Pancreas (tissue), 10 donors: ENCODE measurements at regions not wholly inside any gene's neighbourhood (a gene's known extent, or its start where the extent isn't known, plus 50 kb on each side); places are given as distances from the start of the nearest gene placed in this dataset.

Source experiments
- ATAC-seq, 4 donors: fragments of 200-7000 bp; cut with Tn5 transposase; one replicate each; pipeline versions ENCODE4 v1.8.0 to v1.9.1; 2020; ENCODE audit warnings: mild to moderate bottlenecking in 4 of 4, moderate library complexity in 4 of 4
- DNase-seq, 6 donors: peaks; one replicate each; pipeline ENCODE4 v3.0.0-alpha.2; 2020
- FAIRE-seq: peaks from 2 replicates; lab custom pipeline; 2012; peaks lifted over from hg19 to GRCh38; lab: Jason Lieb, UNC
- H3K27ac ChIP-seq, 4 donors: fragments of 200-600 bp; sonication (generic); 1 replicate in 3 of 4; 2 replicates in 1 of 4; pipeline versions ENCODE4 v1.5.0 to v1.8.0; 2020
- H3K27me3 ChIP-seq, 4 donors: fragments of 200-600 bp; one replicate each; pipeline ENCODE4 v1.8.0; 2021
- H3K36me3 ChIP-seq, 3 donors: fragments of 200-600 bp; sonication (generic) in 1 of 3; one replicate each; pipeline versions ENCODE4 v1.5.0 to v1.8.0; 2020 to 2021
- H3K4me1 ChIP-seq, 3 donors: fragments of 200-600 bp; one replicate each; pipeline ENCODE4 v1.8.0; 2021
- H3K4me3 ChIP-seq, 4 donors: fragments of 200-600 bp; sonication (generic) in 2 of 4; one replicate each; pipeline versions ENCODE4 v1.5.0 to v1.8.0; 2020 to 2021
- H3K9me3 ChIP-seq, 4 donors: fragments of 200-600 bp; one replicate each; pipeline ENCODE4 v1.8.0; 2021
- WGBS, 2 donors: extraction: QIAGEN DNeasy Blood & Tissue Kit; methylation state at CpG; one replicate each; pipeline ENCODE4 v1.1.7; 2013; 5-methylcytosine and 5-hydroxymethylcytosine counted together
- intact Hi-C, 3 donors: fragments of 100-400 bp; cut with DNase I; formaldehyde crosslinking; loops; one replicate each; pipeline versions ENCODE4 v1.11.1 to v1.14.2; 2022
- TF ChIP-seq, protein P1 (sequence below), 4 donors: fragments of 200-600 bp; sonication (generic) in 3 of 4; IDR thresholded peaks; one replicate each; pipeline versions ENCODE4 v1.5.0 to v1.8.0; 2021; ENCODE audit warnings: antibody characterized with exemption in 4 of 4
- donor health status: healthy with polysubstance abuse.
- donor health status: DM: no; HTN: no; CAD: no; lungs with moderate emphysema.
- donor health status: DM: no; HTN: no; CAD: no.
- donor health status: control.
- donor health status: control.
- donor health status: Bipolar disorder and iron deficiency.
- donor health status: DM: yes; HTN: yes; CAD: no.
- donor health status: DM: no; HTN: no; CAD: no.
- donor health status: DM: no; HTN: no; CAD: no.
- donor health status: DM: yes; HTN: yes; CAD: no.

DNA sequence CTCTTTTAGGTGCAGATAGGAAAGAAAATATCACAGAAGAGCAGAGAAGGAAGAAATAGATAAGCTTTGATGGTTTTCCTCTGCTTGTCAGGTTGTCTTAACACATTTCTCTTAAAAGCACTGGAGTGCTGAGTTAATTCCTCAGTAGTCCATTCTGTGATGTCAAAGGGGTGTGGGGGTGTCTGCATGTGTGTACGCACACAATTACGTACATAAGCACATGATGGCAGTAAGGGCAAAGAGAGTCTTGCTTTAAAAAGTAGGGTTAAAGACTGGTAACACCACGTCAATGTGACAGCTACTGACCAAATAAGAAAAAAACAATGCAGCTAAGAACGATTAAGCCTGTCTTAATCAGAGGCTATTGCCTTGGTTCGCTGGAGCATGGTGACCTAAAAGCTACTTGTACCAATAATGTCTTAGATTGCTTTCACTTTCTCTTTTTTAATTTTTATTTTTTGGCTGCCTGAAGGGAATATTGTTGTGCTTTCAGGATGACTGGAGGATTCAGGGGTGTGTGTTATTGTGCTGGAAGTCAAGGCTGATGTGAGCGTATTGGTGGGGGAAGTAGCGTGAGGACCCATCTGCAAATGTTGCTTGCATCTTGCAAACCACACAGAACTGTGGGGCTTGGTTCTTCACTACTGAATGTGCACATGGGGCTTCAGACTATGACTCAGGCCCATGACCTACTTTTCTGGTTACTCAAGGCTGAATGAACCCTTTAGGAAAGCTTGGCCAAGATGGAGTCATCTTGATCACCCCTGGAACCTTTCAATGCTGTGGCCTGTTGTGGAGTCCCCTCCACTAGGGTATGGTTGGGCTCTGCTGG is 417.8 kb upstream of the TPM1 start:
- TF ChIP-seq, protein P1, sequence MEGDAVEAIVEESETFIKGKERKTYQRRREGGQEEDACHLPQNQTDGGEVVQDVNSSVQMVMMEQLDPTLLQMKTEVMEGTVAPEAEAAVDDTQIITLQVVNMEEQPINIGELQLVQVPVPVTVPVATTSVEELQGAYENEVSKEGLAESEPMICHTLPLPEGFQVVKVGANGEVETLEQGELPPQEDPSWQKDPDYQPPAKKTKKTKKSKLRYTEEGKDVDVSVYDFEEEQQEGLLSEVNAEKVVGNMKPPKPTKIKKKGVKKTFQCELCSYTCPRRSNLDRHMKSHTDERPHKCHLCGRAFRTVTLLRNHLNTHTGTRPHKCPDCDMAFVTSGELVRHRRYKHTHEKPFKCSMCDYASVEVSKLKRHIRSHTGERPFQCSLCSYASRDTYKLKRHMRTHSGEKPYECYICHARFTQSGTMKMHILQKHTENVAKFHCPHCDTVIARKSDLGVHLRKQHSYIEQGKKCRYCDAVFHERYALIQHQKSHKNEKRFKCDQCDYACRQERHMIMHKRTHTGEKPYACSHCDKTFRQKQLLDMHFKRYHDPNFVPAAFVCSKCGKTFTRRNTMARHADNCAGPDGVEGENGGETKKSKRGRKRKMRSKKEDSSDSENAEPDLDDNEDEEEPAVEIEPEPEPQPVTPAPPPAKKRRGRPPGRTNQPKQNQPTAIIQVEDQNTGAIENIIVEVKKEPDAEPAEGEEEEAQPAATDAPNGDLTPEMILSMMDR (IDR thresholded peaks at IDR 0.05) = no peak
- no peak for DNase-seq
- Histone ChIP-seq H3K27me3 (no peaks in the 10 kb centered on the region), H3K9me3 (no peaks in the 10 kb centered on the region), H3K4me3 (no peak overlapping the region), H3K4me1 (no peaks in the 10 kb centered on the region), H3K36me3 (no peaks in the 10 kb centered on the region), H3K27ac (no peak overlapping the region)
- intact Hi-C loops = no loop called here
- whole genome bisulfite sequencing, 2 donors = 72 to 74% methylated on average over 7 of the region's 7 CpGs
- peak in 3 of 4 donors; percentile 45 to 70 (median 61) for ATAC-seq
- no peak for FAIRE-seq

DNA sequence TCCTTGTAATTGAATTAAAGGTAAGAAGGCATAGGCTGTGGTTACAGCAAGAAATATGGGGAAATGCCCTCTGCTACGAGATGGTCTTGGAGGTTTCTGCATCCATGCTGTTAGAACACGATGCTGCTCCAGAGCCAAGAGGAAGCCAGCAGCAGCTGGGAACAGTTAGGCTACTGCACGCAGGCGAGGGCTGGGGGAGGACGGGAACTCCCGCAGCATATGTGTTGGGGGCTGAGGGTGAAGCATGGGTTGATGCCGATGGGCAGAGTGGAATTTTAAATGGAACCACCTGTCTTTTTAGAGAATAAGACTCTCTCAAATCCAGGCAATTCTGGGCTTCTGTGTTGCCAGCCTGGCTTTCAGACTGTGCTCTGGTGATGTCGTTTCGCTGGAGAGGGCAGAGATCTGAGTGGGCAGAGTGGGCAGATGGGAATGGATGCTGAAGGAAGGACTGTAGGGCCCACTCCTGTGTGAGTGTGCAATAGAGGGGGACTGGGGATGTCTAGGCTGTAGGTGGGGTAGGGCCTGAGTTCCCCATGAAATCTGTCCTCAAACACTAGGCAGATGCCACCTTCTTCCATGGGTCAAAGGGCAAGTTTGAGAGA is 417.0 kb upstream of the TPM1 start:
- no peaks in the 10 kb centered on the region for H3K9me3 ChIP-seq
- ATAC-seq (peak in 1 of 4 donors; percentile 11), DNase-seq (no peak), FAIRE-seq (no peak)
- H3K27me3 ChIP-seq = no peaks in the 10 kb centered on the region
- no peak overlapping the region for H3K4me3 ChIP-seq
- H3K4me1 ChIP-seq = no peaks in the 10 kb centered on the region
- intact Hi-C loops = no loop called here
- no peaks in the 10 kb centered on the region for H3K36me3 ChIP-seq
- WGBS, 2 donors = 82% methylated on average over 9 of the region's 9 CpGs
- H3K27ac ChIP-seq = no peak overlapping the region
- TF ChIP-seq, protein P1 (IDR thresholded peaks at IDR 0.05) = no peak

DNA sequence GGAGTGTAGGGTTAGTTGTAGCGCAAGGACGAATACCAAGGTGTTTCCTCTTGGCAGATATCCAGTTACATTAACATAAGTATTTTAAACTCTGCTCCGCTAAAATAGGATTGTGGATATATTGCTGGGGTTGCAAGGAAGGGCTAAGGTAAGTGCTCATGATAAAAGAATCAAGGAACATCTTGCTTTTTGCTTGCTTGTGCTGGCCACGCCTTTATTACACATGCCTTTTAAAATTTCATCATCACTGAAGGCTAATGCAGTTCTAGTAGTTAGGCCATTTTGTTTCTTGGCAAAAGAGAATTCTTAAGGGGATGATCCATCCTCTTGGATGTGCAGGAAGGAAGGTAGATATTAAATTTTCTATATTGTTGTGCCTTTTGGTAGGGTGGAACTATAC is 415.6 kb upstream of the TPM1 start:
- no peak for ATAC-seq
- no peak for FAIRE-seq
- no peak for DNase-seq
- no peak overlapping the region for H3K4me3 ChIP-seq
- TF ChIP-seq, protein P1 (IDR thresholded peaks at IDR 0.05) = no peak
- H3K9me3 ChIP-seq = no peaks in the 10 kb centered on the region
- intact Hi-C loops = no loop called here
- 96% methylated on average over 4 of the region's 4 CpGs for WGBS, 2 donors
- no peaks in the 10 kb centered on the region for H3K27me3 ChIP-seq
- no peaks in the 10 kb centered on the region for H3K36me3 ChIP-seq
- H3K27ac ChIP-seq = no peak overlapping the region
- H3K4me1 ChIP-seq = no peaks in the 10 kb centered on the region

DNA sequence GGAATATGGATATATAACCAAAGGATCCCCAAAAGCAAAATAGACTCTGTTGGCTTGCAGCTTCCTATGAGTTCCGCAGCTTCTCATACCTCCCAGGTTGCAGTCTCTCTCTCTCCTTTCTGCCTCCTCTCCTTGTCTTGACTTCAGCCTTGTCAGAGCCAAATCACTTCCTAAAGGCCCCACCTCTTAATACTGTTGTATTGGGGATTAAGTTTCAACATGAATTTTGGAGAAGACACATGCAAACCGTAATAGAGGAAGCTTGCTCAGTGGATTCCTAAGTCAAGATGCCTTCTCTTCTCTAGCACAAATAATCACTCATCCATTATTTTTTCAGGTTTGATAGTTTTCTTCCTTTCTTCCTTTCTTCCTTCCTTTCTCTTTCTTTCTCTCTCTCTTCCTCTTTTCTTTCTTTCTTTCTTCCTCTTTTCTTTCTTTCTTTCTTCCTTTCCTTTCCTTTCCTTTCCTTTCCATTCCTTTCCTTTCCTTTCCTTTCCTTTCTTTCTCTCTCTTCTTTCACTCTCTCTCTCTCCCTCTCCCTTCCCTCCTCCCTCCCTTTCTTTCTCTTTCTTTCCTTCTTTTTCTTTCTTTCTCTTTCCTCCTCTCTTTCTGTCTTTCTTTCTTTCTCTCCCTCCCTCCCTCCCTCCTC is 411.3 kb upstream of the TPM1 start:
- no peak for FAIRE-seq
- DNase-seq = no peak
- no peak overlapping the region for H3K27ac ChIP-seq
- H3K27me3 ChIP-seq = no peaks in the 10 kb centered on the region
- 97 to 98% methylated on average over 2 of the region's 2 CpGs for WGBS, 2 donors
- H3K9me3 ChIP-seq = no peaks in the 10 kb centered on the region
- intact Hi-C loops = no loop called here
- no peaks in the 10 kb centered on the region for H3K36me3 ChIP-seq
- ATAC-seq = no peak
- H3K4me3 ChIP-seq = no peak overlapping the region
- TF ChIP-seq, protein P1 (IDR thresholded peaks at IDR 0.05) = no peak
- no peaks in the 10 kb centered on the region for H3K4me1 ChIP-seq
